ENCODE measurements at regions not wholly inside any gene's neighbourhood (a gene's known extent, or its start where the extent isn't known, plus 50 kb on each side); places are given as distances from the start of the nearest gene placed in this dataset.

GRCh38 chr4:86543080-86543479 lies 51.0 kb upstream of the PTPN13 start:
- WGBS (ENCODE audit: low lambda C conversion rate): 2% methylated on average over 3 of the region's 3 CpGs
- Histone ChIP-seq H2AFZ (ENCODE audit: low read length) (no peak overlapping the region), H3K9me3 (ENCODE audit: low read length) (no peaks in the 10 kb centered on the region), H3K4me1 (ENCODE audit: insufficient read depth, low read length) (no peaks in the 10 kb centered on the region), H3K79me2 (ENCODE audit: insufficient read depth, low read length) (no peaks in the 10 kb centered on the region), H3K4me3 (replicated peaks in 1 of 3; ENCODE audit: insufficient read depth in 1 of 3, low read depth in 2 of 3, low read length in 3 of 3) (no peak overlapping the region), H3K36me3 (replicated peaks in 1 of 2; ENCODE audit: control insufficient read depth in 1 of 2, insufficient read depth in 2 of 2, low read length in 2 of 2) (no peaks in the 10 kb centered on the region), H3K4me2 (ENCODE audit: low read depth, low read length) (no peak overlapping the region), H3K27ac (ENCODE audit: extremely low read length, insufficient read depth, low read length) (no peak overlapping the region), H3K27me3 (ENCODE audit: control insufficient read depth in 1 of 2, insufficient read depth in 2 of 2, low read length in 2 of 2) (no peaks in the 10 kb centered on the region), H4K20me1 (ENCODE audit: insufficient read depth, low read length) (no peaks in the 10 kb centered on the region), H3K9ac (ENCODE audit: insufficient read depth, low read depth, low read length) (no peak overlapping the region)
- intact Hi-C loops (cut with micrococcal nuclease; ENCODE audit: unreplicated experiment) (no loop called here), in situ Hi-C loops (cut with HindIII; ENCODE audit: extremely low pct_ligation_motif_present, low pct_unique_long_range_greater_than_20kb) (no loop called here)
- CTCF ChIA-PET (ENCODE audit: low intra/inter-chr PET ratio, low total read pairs): no interaction called here
- DNase-seq (ENCODE audit: low spot score): no peak
- BruUV-seq (replicated peaks): no TSS peak
- ATAC-seq: no peak
- no peak for FAIRE-seq
- TF ChIP-seq ZNF549 (CRISPR knock-in tag; IDR thresholded peaks at IDR 0.05) (no peak), ATF7 (IDR thresholded peaks at IDR 0.05) (peak; percentile 75), ATF7 (CRISPR knock-in tag; IDR thresholded peaks at IDR 0.05) (no peak)
- POLR2A ChIA-PET: no interaction called here

- ATAC-seq (no peak), DNase-seq (ENCODE audit: low spot score) (no peak), FAIRE-seq (no peak)
- no peak overlapping the region for H3K9ac ChIP-seq (ENCODE audit: insufficient read depth, low read depth, low read length)
- intact Hi-C loops (cut with micrococcal nuclease; ENCODE audit: unreplicated experiment) (no loop called here), in situ Hi-C loops (cut with HindIII; ENCODE audit: extremely low pct_ligation_motif_present, low pct_unique_long_range_greater_than_20kb) (no loop called here)
- no peaks in the 10 kb centered on the region for H3K36me3 ChIP-seq (replicated peaks in 1 of 2; ENCODE audit: control insufficient read depth in 1 of 2, insufficient read depth in 2 of 2, low read length in 2 of 2)
- H3K27me3 ChIP-seq (ENCODE audit: control insufficient read depth in 1 of 2, insufficient read depth in 2 of 2, low read length in 2 of 2): no peaks in the 10 kb centered on the region
- H4K20me1 ChIP-seq (ENCODE audit: insufficient read depth, low read length): no peaks in the 10 kb centered on the region
- H3K4me2 ChIP-seq (ENCODE audit: low read depth, low read length): no peak overlapping the region
- H3K27ac ChIP-seq (ENCODE audit: extremely low read length, insufficient read depth, low read length): no peak overlapping the region
- WGBS (ENCODE audit: low lambda C conversion rate): 2% methylated on average over 2 of the region's 2 CpGs
- H3K4me1 ChIP-seq (ENCODE audit: insufficient read depth, low read length): no peaks in the 10 kb centered on the region
- H3K9me3 ChIP-seq (ENCODE audit: low read length): no peaks in the 10 kb centered on the region
- no peak overlapping the region for H2AFZ ChIP-seq (ENCODE audit: low read length)
- no TSS peak for BruUV-seq (replicated peaks)
- H3K4me3 ChIP-seq (replicated peaks in 1 of 3; ENCODE audit: insufficient read depth in 1 of 3, low read depth in 2 of 3, low read length in 3 of 3): no peak overlapping the region
- ChIA-PET CTCF (ENCODE audit: low intra/inter-chr PET ratio, low total read pairs) (no interaction called here), POLR2A (no interaction called here)
- H3K79me2 ChIP-seq (ENCODE audit: insufficient read depth, low read length): no peaks in the 10 kb centered on the region
- no peak for TF ChIP-seq SSRP1 (CRISPR knock-in tag; IDR thresholded peaks at IDR 0.05)
- no peak for TF ChIP-seq ATF7 (IDR thresholded peaks at IDR 0.05)
- no peak for TF ChIP-seq ATF7 (CRISPR knock-in tag; IDR thresholded peaks at IDR 0.05)
- TF ChIP-seq ZNF317 (CRISPR knock-in tag; IDR thresholded peaks at IDR 0.05): no peak
- no peak for TF ChIP-seq FOXK2 (IDR thresholded peaks at IDR 0.05)
- TF ChIP-seq ZNF260 (CRISPR knock-in tag; IDR thresholded peaks at IDR 0.05; ENCODE audit: borderline replicate concordance, low read depth): no peak
- no peak for TF ChIP-seq HDAC6 (IDR thresholded peaks at IDR 0.05; ENCODE audit: low read depth, low read length)
- no peak for TF ChIP-seq ZHX2 (IDR thresholded peaks at IDR 0.05; ENCODE audit: low read depth)
- no peak for TF ChIP-seq ZHX2 (CRISPR knock-in tag; IDR thresholded peaks at IDR 0.05; ENCODE audit: borderline replicate concordance)
- TF ChIP-seq ZNF816 (CRISPR knock-in tag; IDR thresholded peaks at IDR 0.05; ENCODE audit: borderline replicate concordance): no peak
- TF ChIP-seq NCOA1 (CRISPR knock-in tag; IDR thresholded peaks at IDR 0.05): no peak
- no peak for TF ChIP-seq BRF2 (CRISPR knock-in tag; IDR thresholded peaks at IDR 0.05)
Observed at GRCh38 chr4:86543560-86544309, 50.4 kb upstream of the PTPN13 start.
